GM23338 (cell line): ENCODE measurements at regions not wholly inside any gene's neighbourhood (a gene's known extent, or its start where the extent isn't known, plus 50 kb on each side); places are given as distances from the start of the nearest gene placed in this dataset.

Experiments used
- ATAC-seq: fragments of 200-7000 bp; cut with Tn5 transposase; 3 replicates; pipeline ENCODE4 v1.9.1; 2020
- DNase-seq: peaks from one replicate; pipeline ENCODE4 v3.0.0-alpha.2; 2015; ENCODE audit warnings: low spot score
- H2AFZ ChIP-seq: fragments of 200-600 bp; sonication (generic); 2 replicates; pipeline ENCODE4 v1.8.0; 2016; ENCODE audit warnings: antibody characterized with exemption, mild to moderate bottlenecking, moderate library complexity
- H3F3A ChIP-seq: fragments of 200-600 bp; sonication (generic); replicated peaks from 2 replicates; pipeline ENCODE4 v1.8.0; 2017; ENCODE audit warnings: antibody characterized with exemption, mixed run types, low read depth
- H3K27ac ChIP-seq: fragments of 200-600 bp; sonication (generic); 2 replicates; pipeline ENCODE4 v1.6.1; 2016; ENCODE audit warnings: low read depth
- H3K27me3 ChIP-seq: fragments of 200-600 bp; sonication (generic); 2 replicates; pipeline ENCODE4 v1.8.0; 2016; ENCODE audit warnings: mild to moderate bottlenecking, mixed run types, moderate library complexity; ENCODE audit not compliant: insufficient read depth
- H3K36me3 ChIP-seq: fragments of 200-600 bp; sonication (generic); 2 replicates; pipeline ENCODE4 v1.8.0; 2016; ENCODE audit warnings: mild to moderate bottlenecking; ENCODE audit not compliant: insufficient read depth
- H3K4me1 ChIP-seq: fragments of 200-600 bp; sonication (generic); 2 replicates; pipeline ENCODE4 v1.8.0; 2016; ENCODE audit warnings: mild to moderate bottlenecking, moderate library complexity; ENCODE audit not compliant: insufficient read depth
- H3K4me2 ChIP-seq: fragments of 200-600 bp; sonication (generic); 2 replicates; pipeline ENCODE4 v1.7.1; 2017; ENCODE audit warnings: mixed run types
- H3K4me3 ChIP-seq: fragments of 200-600 bp; sonication (generic); 2 replicates; pipeline ENCODE4 v1.6.1; 2016; ENCODE audit warnings: mixed run types
- H3K79me2 ChIP-seq: fragments of 200-600 bp; sonication (generic); replicated peaks from 2 replicates; pipeline ENCODE4 v1.8.0; 2017; ENCODE audit warnings: mild to moderate bottlenecking; ENCODE audit not compliant: insufficient read depth
- H3K9me2 ChIP-seq: fragments of 200-600 bp; sonication (generic); 2 replicates; pipeline ENCODE4 v1.8.0; 2017; ENCODE audit not compliant: insufficient read depth
- H4K20me1 ChIP-seq: fragments of 200-600 bp; sonication (generic); replicated peaks from 2 replicates; pipeline ENCODE4 v1.8.0; 2017; ENCODE audit warnings: mild to moderate bottlenecking; ENCODE audit not compliant: insufficient read depth
- H3K27ac Mint-ChIP-seq: 2 replicates; pipeline ENCODE4 v1.8.0; 2020; ENCODE audit warnings: inconsistent platforms, mild to moderate bottlenecking, moderate library complexity, mixed read lengths
- H3K27me3 Mint-ChIP-seq: 3 replicates; pipeline ENCODE4 v1.8.0; 2022; ENCODE audit warnings: low read depth, mild to moderate bottlenecking, moderate library complexity, mixed read lengths, inconsistent platforms; ENCODE audit not compliant: insufficient read depth, poor library complexity
- H3K36me3 Mint-ChIP-seq: 3 replicates; pipeline ENCODE4 v1.8.0; 2021; ENCODE audit warnings: low read depth, mild to moderate bottlenecking, inconsistent platforms, moderate library complexity, mixed read lengths
- H3K4me1 Mint-ChIP-seq: 3 replicates; pipeline ENCODE4 v1.8.0; 2020; ENCODE audit warnings: mild to moderate bottlenecking, inconsistent platforms, mixed read lengths
- H3K4me3 Mint-ChIP-seq: 3 replicates; pipeline ENCODE4 v1.8.0; 2021; ENCODE audit warnings: moderate library complexity, mild to moderate bottlenecking, inconsistent platforms, mixed read lengths
- H3K9me3 Mint-ChIP-seq: 3 replicates; pipeline ENCODE4 v1.8.0; 2020; ENCODE audit warnings: moderate library complexity, mild to moderate bottlenecking, inconsistent platforms, mixed read lengths
- EZH2phosphoT487 ChIP-seq: fragments of 200-600 bp; sonication (generic); IDR thresholded peaks from one replicate; pipeline ENCODE4 v1.8.1; 2018; ENCODE audit warnings: antibody characterized with exemption; ENCODE audit not compliant: unreplicated experiment
- NANOG ChIP-seq: IDR thresholded peaks from 2 replicates; pipeline ENCODE4 v1.6.1; 2016; ENCODE audit warnings: antibody characterized with exemption, borderline replicate concordance
- POLR2AphosphoS5 ChIP-seq: IDR thresholded peaks from 2 replicates; pipeline ENCODE4 v1.6.1; 2016; ENCODE audit warnings: antibody characterized with exemption, low read depth
- ZNF114 ChIP-seq: fragments of 250-450 bp; sonication (Bioruptor Pico); IDR thresholded peaks from 2 replicates; pipeline ENCODE4 v1.5.0; 2020; ENCODE audit warnings: mild to moderate bottlenecking, moderate library complexity
- ZNF331 ChIP-seq: fragments of 250-450 bp; sonication (Bioruptor Pico); IDR thresholded peaks from 2 replicates; pipeline ENCODE4 v1.5.0; 2020; ENCODE audit warnings: low read depth, mild to moderate bottlenecking, moderate library complexity
- ZNF462 ChIP-seq: fragments of 250-450 bp; sonication (Bioruptor Pico); IDR thresholded peaks from 2 replicates; pipeline ENCODE4 v1.5.0; 2020; ENCODE audit warnings: mild to moderate bottlenecking, moderate library complexity

- no peaks in the 10 kb centered on the region for H3K9me3 Mint-ChIP-seq
Measured at GRCh38 chr4:122065149-122065548, 87.0 kb upstream of the BLTP1 start.

More at GRCh38 chr4:122065149-122065548, 87.0 kb upstream of the BLTP1 start:
- no peak for DNase-seq
- Histone ChIP-seq H3K4me2 (no peak overlapping the region), H4K20me1 (no peaks in the 10 kb centered on the region), H3K9me2 (no peaks in the 10 kb centered on the region), H3F3A (no peaks in the 10 kb centered on the region), H3K36me3 (no peaks in the 10 kb centered on the region), H3K79me2 (no peaks in the 10 kb centered on the region), H3K27ac (no peak overlapping the region), H3K4me1 (no peaks in the 10 kb centered on the region), H3K27me3 (no peaks in the 10 kb centered on the region), H3K4me3 (no peak overlapping the region), H2AFZ (no peak overlapping the region)
- Mint-ChIP-seq H3K27ac (no peak overlapping the region), H3K36me3 (no peaks in the 10 kb centered on the region), H3K4me3 (no peak overlapping the region), H3K4me1 (no peaks in the 10 kb centered on the region), H3K27me3 (no peaks in the 10 kb centered on the region)
- no peak for ATAC-seq
- no peak for TF ChIP-seq ZNF114 (CRISPR knock-in tag)
- no peak for TF ChIP-seq NANOG
- TF ChIP-seq POLR2AphosphoS5, result no peak
- no peak for TF ChIP-seq ZNF331 (CRISPR knock-in tag)
- TF ChIP-seq ZNF462 (CRISPR knock-in tag), result no peak
- TF ChIP-seq EZH2phosphoT487, result no peak
